Peyer's patch (tissue), 4 donors: ENCODE measurements at regions not wholly inside any gene's neighbourhood (a gene's known extent, or its start where the extent isn't known, plus 50 kb on each side); places are given as distances from the start of the nearest gene placed in this dataset.

Source experiments
- POLR2A ChIP-seq, 2 donors: fragments of 450-650 bp; IDR thresholded peaks; one replicate each; pipeline ENCODE4 v1.5.1; 2017; ENCODE audit warnings: antibody characterized with exemption in 2 of 2, mild to moderate bottlenecking in 2 of 2, moderate library complexity in 2 of 2
- TF ChIP-seq, protein P1 (sequence below), 6 experiments: fragments of 450-650 bp in 4 of 6; fragments of 200-600 bp in 2 of 6; sonication (generic) in 1 of 6; IDR thresholded peaks; one replicate each; pipeline ENCODE4 v1.5.1; 2017 to 2019; ENCODE audit warnings: antibody characterized with exemption in 6 of 6, mild to moderate bottlenecking in 3 of 6, moderate library complexity in 1 of 6

DNA sequence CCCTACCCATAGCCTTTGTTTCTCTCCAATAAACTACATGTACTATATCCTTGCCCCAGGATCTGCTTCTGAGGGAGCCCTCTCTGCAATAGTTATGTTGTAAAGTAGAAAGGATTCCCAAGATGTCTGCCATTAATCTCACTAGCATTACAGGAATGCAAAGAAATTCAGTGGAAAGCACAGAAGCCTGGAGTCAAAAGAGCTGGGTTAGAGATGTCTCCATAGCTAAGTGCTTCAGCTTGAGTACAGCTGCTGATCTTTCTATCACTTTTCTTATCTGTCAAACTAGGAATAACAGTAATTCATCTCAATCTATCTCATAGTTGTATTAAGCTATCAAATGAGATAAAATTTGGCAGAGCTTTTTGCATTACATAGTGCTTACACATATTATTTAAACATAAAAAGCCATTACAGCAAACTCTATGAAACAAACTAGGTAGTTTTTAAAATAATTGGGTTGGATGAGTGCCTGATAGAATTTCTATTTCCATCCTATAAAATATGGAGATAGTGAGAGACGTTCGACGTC, 799.5 kb upstream of the SEMA6D start:
- TF ChIP-seq, protein P1, sequence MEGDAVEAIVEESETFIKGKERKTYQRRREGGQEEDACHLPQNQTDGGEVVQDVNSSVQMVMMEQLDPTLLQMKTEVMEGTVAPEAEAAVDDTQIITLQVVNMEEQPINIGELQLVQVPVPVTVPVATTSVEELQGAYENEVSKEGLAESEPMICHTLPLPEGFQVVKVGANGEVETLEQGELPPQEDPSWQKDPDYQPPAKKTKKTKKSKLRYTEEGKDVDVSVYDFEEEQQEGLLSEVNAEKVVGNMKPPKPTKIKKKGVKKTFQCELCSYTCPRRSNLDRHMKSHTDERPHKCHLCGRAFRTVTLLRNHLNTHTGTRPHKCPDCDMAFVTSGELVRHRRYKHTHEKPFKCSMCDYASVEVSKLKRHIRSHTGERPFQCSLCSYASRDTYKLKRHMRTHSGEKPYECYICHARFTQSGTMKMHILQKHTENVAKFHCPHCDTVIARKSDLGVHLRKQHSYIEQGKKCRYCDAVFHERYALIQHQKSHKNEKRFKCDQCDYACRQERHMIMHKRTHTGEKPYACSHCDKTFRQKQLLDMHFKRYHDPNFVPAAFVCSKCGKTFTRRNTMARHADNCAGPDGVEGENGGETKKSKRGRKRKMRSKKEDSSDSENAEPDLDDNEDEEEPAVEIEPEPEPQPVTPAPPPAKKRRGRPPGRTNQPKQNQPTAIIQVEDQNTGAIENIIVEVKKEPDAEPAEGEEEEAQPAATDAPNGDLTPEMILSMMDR (IDR thresholded peaks at IDR 0.05) = no peak
- TF ChIP-seq POLR2A (IDR thresholded peaks at IDR 0.05) = no peak
